ENCODE measurements at regions not wholly inside any gene's neighbourhood (a gene's known extent, or its start where the extent isn't known, plus 50 kb on each side); places are given as distances from the start of the nearest gene placed in this dataset.

- no peak for TF ChIP-seq CTCF (conservative IDR thresholded peaks at IDR 0.05)
- no peak for TF ChIP-seq EZH2 (IDR thresholded peaks at IDR 0.05; ENCODE audit: low read depth)
Observed at GRCh38 chr5:50582699-50583098, 83.7 kb upstream of the PARP8 start.

Data from PC-9 (cell line).